ENCODE measurements at regions not wholly inside any gene's neighbourhood (a gene's known extent, or its start where the extent isn't known, plus 50 kb on each side); places are given as distances from the start of the nearest gene placed in this dataset.

GRCh38 chr10:43888586-43888985 lies 239.9 kb upstream of the ZNF32 start:
- TF ChIP-seq CTCF (IDR thresholded peaks at IDR 0.05) (no peak), POLR2A (IDR thresholded peaks at IDR 0.05) (no peak), EP300 (IDR thresholded peaks at IDR 0.05) (no peak)

Measured in tibial nerve (tissue), 4 donors.